GM23338 (cell line): ENCODE measurements at regions not wholly inside any gene's neighbourhood (a gene's known extent, or its start where the extent isn't known, plus 50 kb on each side); places are given as distances from the start of the nearest gene placed in this dataset.

ENCODE experiments used
- ATAC-seq: fragments of 200-7000 bp; cut with Tn5 transposase; 3 replicates; pipeline ENCODE4 v1.9.1; 2020
- DNase-seq: peaks from one replicate; pipeline ENCODE4 v3.0.0-alpha.2; 2015; ENCODE audit warnings: low spot score
- H2AFZ ChIP-seq: fragments of 200-600 bp; sonication (generic); 2 replicates; pipeline ENCODE4 v1.8.0; 2016; ENCODE audit warnings: antibody characterized with exemption, mild to moderate bottlenecking, moderate library complexity
- H3F3A ChIP-seq: fragments of 200-600 bp; sonication (generic); replicated peaks from 2 replicates; pipeline ENCODE4 v1.8.0; 2017; ENCODE audit warnings: antibody characterized with exemption, mixed run types, low read depth
- H3K27ac ChIP-seq: fragments of 200-600 bp; sonication (generic); 2 replicates; pipeline ENCODE4 v1.6.1; 2016; ENCODE audit warnings: low read depth
- H3K27me3 ChIP-seq: fragments of 200-600 bp; sonication (generic); 2 replicates; pipeline ENCODE4 v1.8.0; 2016; ENCODE audit warnings: mild to moderate bottlenecking, mixed run types, moderate library complexity; ENCODE audit not compliant: insufficient read depth
- H3K36me3 ChIP-seq: fragments of 200-600 bp; sonication (generic); 2 replicates; pipeline ENCODE4 v1.8.0; 2016; ENCODE audit warnings: mild to moderate bottlenecking; ENCODE audit not compliant: insufficient read depth
- H3K4me1 ChIP-seq: fragments of 200-600 bp; sonication (generic); 2 replicates; pipeline ENCODE4 v1.8.0; 2016; ENCODE audit warnings: mild to moderate bottlenecking, moderate library complexity; ENCODE audit not compliant: insufficient read depth
- H3K4me2 ChIP-seq: fragments of 200-600 bp; sonication (generic); 2 replicates; pipeline ENCODE4 v1.7.1; 2017; ENCODE audit warnings: mixed run types
- H3K4me3 ChIP-seq: fragments of 200-600 bp; sonication (generic); 2 replicates; pipeline ENCODE4 v1.6.1; 2016; ENCODE audit warnings: mixed run types
- H3K79me2 ChIP-seq: fragments of 200-600 bp; sonication (generic); replicated peaks from 2 replicates; pipeline ENCODE4 v1.8.0; 2017; ENCODE audit warnings: mild to moderate bottlenecking; ENCODE audit not compliant: insufficient read depth
- H3K9me2 ChIP-seq: fragments of 200-600 bp; sonication (generic); 2 replicates; pipeline ENCODE4 v1.8.0; 2017; ENCODE audit not compliant: insufficient read depth
- H4K20me1 ChIP-seq: fragments of 200-600 bp; sonication (generic); replicated peaks from 2 replicates; pipeline ENCODE4 v1.8.0; 2017; ENCODE audit warnings: mild to moderate bottlenecking; ENCODE audit not compliant: insufficient read depth
- H3K27ac Mint-ChIP-seq: 2 replicates; pipeline ENCODE4 v1.8.0; 2020; ENCODE audit warnings: inconsistent platforms, mild to moderate bottlenecking, moderate library complexity, mixed read lengths
- H3K27me3 Mint-ChIP-seq: 3 replicates; pipeline ENCODE4 v1.8.0; 2022; ENCODE audit warnings: low read depth, mild to moderate bottlenecking, moderate library complexity, mixed read lengths, inconsistent platforms; ENCODE audit not compliant: insufficient read depth, poor library complexity
- H3K36me3 Mint-ChIP-seq: 3 replicates; pipeline ENCODE4 v1.8.0; 2021; ENCODE audit warnings: low read depth, mild to moderate bottlenecking, inconsistent platforms, moderate library complexity, mixed read lengths
- H3K4me1 Mint-ChIP-seq: 3 replicates; pipeline ENCODE4 v1.8.0; 2020; ENCODE audit warnings: mild to moderate bottlenecking, inconsistent platforms, mixed read lengths
- H3K4me3 Mint-ChIP-seq: 3 replicates; pipeline ENCODE4 v1.8.0; 2021; ENCODE audit warnings: moderate library complexity, mild to moderate bottlenecking, inconsistent platforms, mixed read lengths
- H3K9me3 Mint-ChIP-seq: 3 replicates; pipeline ENCODE4 v1.8.0; 2020; ENCODE audit warnings: moderate library complexity, mild to moderate bottlenecking, inconsistent platforms, mixed read lengths
- CTCF ChIP-seq, 2 experiments: fragments of 200-600 bp in 1 of 2; sonication (generic) in 1 of 2; conservative IDR thresholded peaks; 2 replicates each; pipeline versions ENCODE4 v1.5.1 to v1.6.1; 2016 to 2017; ENCODE audit warnings: antibody characterized with exemption in 2 of 2, low read depth in 2 of 2, mild to moderate bottlenecking in 2 of 2, moderate library complexity in 1 of 2
- JUNB ChIP-seq: IDR thresholded peaks from one replicate; pipeline ENCODE4 v1.6.1; 2016; ENCODE audit warnings: antibody characterized with exemption; ENCODE audit not compliant: unreplicated experiment
- NANOG ChIP-seq: IDR thresholded peaks from 2 replicates; pipeline ENCODE4 v1.6.1; 2016; ENCODE audit warnings: antibody characterized with exemption, borderline replicate concordance
- POLR2AphosphoS5 ChIP-seq: IDR thresholded peaks from 2 replicates; pipeline ENCODE4 v1.6.1; 2016; ENCODE audit warnings: antibody characterized with exemption, low read depth
- ZNF114 ChIP-seq: fragments of 250-450 bp; sonication (Bioruptor Pico); IDR thresholded peaks from 2 replicates; pipeline ENCODE4 v1.5.0; 2020; ENCODE audit warnings: mild to moderate bottlenecking, moderate library complexity
- ZNF331 ChIP-seq: fragments of 250-450 bp; sonication (Bioruptor Pico); IDR thresholded peaks from 2 replicates; pipeline ENCODE4 v1.5.0; 2020; ENCODE audit warnings: low read depth, mild to moderate bottlenecking, moderate library complexity
- ZNF462 ChIP-seq: fragments of 250-450 bp; sonication (Bioruptor Pico); IDR thresholded peaks from 2 replicates; pipeline ENCODE4 v1.5.0; 2020; ENCODE audit warnings: mild to moderate bottlenecking, moderate library complexity
- TF ChIP-seq, protein P1 (sequence below): IDR thresholded peaks from one replicate; pipeline ENCODE4 v1.6.1; 2018; ENCODE audit warnings: antibody characterized with exemption; ENCODE audit not compliant: unreplicated experiment

DNA sequence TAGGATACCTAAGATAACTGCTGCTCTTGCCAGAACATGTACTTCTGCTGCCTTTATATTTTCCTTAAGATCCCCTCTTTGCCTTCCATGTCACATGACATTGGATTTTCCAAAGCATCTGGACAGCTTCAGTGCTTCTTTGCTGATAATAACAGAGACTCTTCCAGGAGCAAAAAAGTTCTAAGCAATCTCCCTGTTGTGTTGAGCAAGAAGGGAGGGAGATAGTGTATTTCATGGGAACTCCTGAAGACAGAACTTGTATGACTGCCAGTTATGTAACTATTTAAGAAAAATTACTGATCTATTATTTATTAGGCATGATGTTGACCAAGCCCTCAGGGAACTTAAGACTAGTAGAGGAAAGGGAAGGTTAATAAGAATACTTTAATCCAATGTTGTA is 454.7 kb downstream of the SPATA31D1 start:
- peaks cover 56% of the 10 kb centered on the region for H3K9me3 Mint-ChIP-seq
- no peak overlapping the region for H3K4me3 Mint-ChIP-seq
- Histone ChIP-seq H3K4me2 (no peak overlapping the region), H3K36me3 (0 out of 2 replicates have a peak, but pooled peaks cover 4% of the 10 kb centered on the region), H3K9me2 (peaks cover 11% of the 10 kb centered on the region), H2AFZ (no peak overlapping the region), H3K4me3 (no peak overlapping the region), H3F3A (no peaks in the 10 kb centered on the region; the same call in 1 of the 2 replicates), H3K27me3 (no peaks in the 10 kb centered on the region), H3K4me1 (no peaks in the 10 kb centered on the region), H3K79me2 (no peaks in the 10 kb centered on the region), H3K27ac (no peak overlapping the region), H4K20me1 (no peaks in the 10 kb centered on the region)
- ATAC-seq (no peak), DNase-seq (no peak)
- peaks cover 4% of the 10 kb centered on the region for H3K27me3 Mint-ChIP-seq
- no peaks in the 10 kb centered on the region for H3K4me1 Mint-ChIP-seq
- TF ChIP-seq ZNF114 (CRISPR knock-in tag) (no peak), JUNB (no peak), NANOG (no peak), ZNF331 (CRISPR knock-in tag) (no peak), ZNF462 (CRISPR knock-in tag) (no peak), POLR2AphosphoS5 (no peak), CTCF (conservative IDR thresholded peaks at IDR 0.05; ENCODE audit: low read depth in 2 of 2) (no peak)
- TF ChIP-seq, protein P1, sequence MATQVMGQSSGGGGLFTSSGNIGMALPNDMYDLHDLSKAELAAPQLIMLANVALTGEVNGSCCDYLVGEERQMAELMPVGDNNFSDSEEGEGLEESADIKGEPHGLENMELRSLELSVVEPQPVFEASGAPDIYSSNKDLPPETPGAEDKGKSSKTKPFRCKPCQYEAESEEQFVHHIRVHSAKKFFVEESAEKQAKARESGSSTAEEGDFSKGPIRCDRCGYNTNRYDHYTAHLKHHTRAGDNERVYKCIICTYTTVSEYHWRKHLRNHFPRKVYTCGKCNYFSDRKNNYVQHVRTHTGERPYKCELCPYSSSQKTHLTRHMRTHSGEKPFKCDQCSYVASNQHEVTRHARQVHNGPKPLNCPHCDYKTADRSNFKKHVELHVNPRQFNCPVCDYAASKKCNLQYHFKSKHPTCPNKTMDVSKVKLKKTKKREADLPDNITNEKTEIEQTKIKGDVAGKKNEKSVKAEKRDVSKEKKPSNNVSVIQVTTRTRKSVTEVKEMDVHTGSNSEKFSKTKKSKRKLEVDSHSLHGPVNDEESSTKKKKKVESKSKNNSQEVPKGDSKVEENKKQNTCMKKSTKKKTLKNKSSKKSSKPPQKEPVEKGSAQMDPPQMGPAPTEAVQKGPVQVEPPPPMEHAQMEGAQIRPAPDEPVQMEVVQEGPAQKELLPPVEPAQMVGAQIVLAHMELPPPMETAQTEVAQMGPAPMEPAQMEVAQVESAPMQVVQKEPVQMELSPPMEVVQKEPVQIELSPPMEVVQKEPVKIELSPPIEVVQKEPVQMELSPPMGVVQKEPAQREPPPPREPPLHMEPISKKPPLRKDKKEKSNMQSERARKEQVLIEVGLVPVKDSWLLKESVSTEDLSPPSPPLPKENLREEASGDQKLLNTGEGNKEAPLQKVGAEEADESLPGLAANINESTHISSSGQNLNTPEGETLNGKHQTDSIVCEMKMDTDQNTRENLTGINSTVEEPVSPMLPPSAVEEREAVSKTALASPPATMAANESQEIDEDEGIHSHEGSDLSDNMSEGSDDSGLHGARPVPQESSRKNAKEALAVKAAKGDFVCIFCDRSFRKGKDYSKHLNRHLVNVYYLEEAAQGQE, result no peak
- H3K27ac Mint-ChIP-seq, result no peak overlapping the region
- H3K36me3 Mint-ChIP-seq, result peaks cover 39% of the 10 kb centered on the region
